HEK293 (cell line): ENCODE measurements at regions not wholly inside any gene's neighbourhood (a gene's known extent, or its start where the extent isn't known, plus 50 kb on each side); places are given as distances from the start of the nearest gene placed in this dataset.

Experiments
- CTCF ChIA-PET: fragments of 350-600 bp; formaldehyde crosslinking; extraction: SDS; loops from one replicate; lab custom pipeline; 2021; ENCODE audit warnings: antibody characterized with exemption; lab: Yijun Ruan, JAX
- POLR2A ChIA-PET: fragments of 300-600 bp; formaldehyde crosslinking; extraction: SDS; loops from one replicate; lab custom pipeline; 2020; ENCODE audit warnings: antibody characterized with exemption, inconsistent platforms; lab: Yijun Ruan, JAX
- H3K27ac ChIP-seq: fragments of 200-500 bp; sonication (Bioruptor generic); 2 replicates; pipeline ENCODE4 v1.5.1; 2014; ENCODE audit warnings: low read depth, low read length, control low read depth, inconsistent platforms; ENCODE audit errors: extremely low read depth
- H3K36me3 ChIP-seq, 2 experiments: fragments of 200-500 bp in 1 of 2; sonication (Bioruptor generic) in 1 of 2; 1 replicate in 1 of 2; 2 replicates in 1 of 2; pipeline ENCODE4 v1.5.1; 2014 to 2017; ENCODE audit warnings: inconsistent platforms in 2 of 2, low read length in 2 of 2; ENCODE audit not compliant: control insufficient read depth in 2 of 2, insufficient read depth in 1 of 2
- H3K4me1 ChIP-seq: fragments of 200-500 bp; sonication (Bioruptor generic); 2 replicates; pipeline ENCODE4 v1.5.1; 2014; ENCODE audit warnings: mild to moderate bottlenecking, low read length, inconsistent platforms; ENCODE audit not compliant: control insufficient read depth, insufficient read depth
- H3K4me3 ChIP-seq: 2 replicates; pipeline ENCODE4 v1.5.1; 2011; ENCODE audit warnings: low read depth, mild to moderate bottlenecking, control low read depth, low read length, moderate library complexity
- H3K9me3 ChIP-seq: fragments of 200-500 bp; sonication (Bioruptor generic); 2 replicates; pipeline ENCODE4 v1.5.1; 2014; ENCODE audit warnings: low read depth, low read length, inconsistent platforms; ENCODE audit not compliant: control insufficient read depth, insufficient read depth
- HOXC10 ChIP-seq: sonication (generic); formaldehyde crosslinking; IDR thresholded peaks from 2 replicates; pipeline ENCODE4 v1.8.1; 2023; ENCODE audit warnings: mild to moderate bottlenecking, missing genetic modification reagents
- KLF7 ChIP-seq: fragments of 450-650 bp; formaldehyde crosslinking; IDR thresholded peaks from 2 replicates; pipeline ENCODE4 v1.5.1; 2016; ENCODE audit warnings: missing biosample characterization, missing genetic modification characterization, borderline replicate concordance
- PRDM1 ChIP-seq: fragments of 450-650 bp; formaldehyde crosslinking; IDR thresholded peaks from 2 replicates; pipeline ENCODE4; 2016; ENCODE audit warnings: missing biosample characterization, missing genetic modification characterization
- SCRT1 ChIP-seq: fragments of 450-650 bp; formaldehyde crosslinking; IDR thresholded peaks from 2 replicates; pipeline ENCODE4 v1.5.1; 2016; ENCODE audit warnings: missing biosample characterization, missing genetic modification characterization, borderline replicate concordance
- TRIM28 ChIP-seq: IDR thresholded peaks from 2 replicates; pipeline ENCODE4 v1.6.1; 2011; ENCODE audit warnings: low read length, control low read depth, borderline replicate concordance
- ZBTB7A ChIP-seq: fragments of 450-650 bp; formaldehyde crosslinking; IDR thresholded peaks from 2 replicates; pipeline ENCODE4 v1.5.1; 2016; ENCODE audit warnings: low read depth, missing biosample characterization, missing genetic modification characterization
- ZFP41 ChIP-seq: fragments of 450-650 bp; formaldehyde crosslinking; IDR thresholded peaks from 2 replicates; pipeline ENCODE4 v1.5.1; 2016; ENCODE audit warnings: missing biosample characterization, missing genetic modification characterization, borderline replicate concordance
- ZNF133 ChIP-seq: fragments of 450-650 bp; formaldehyde crosslinking; IDR thresholded peaks from 2 replicates; pipeline ENCODE4 v1.5.1; 2016; ENCODE audit warnings: missing biosample characterization, missing genetic modification characterization
- ZNF266 ChIP-seq: fragments of 450-650 bp; formaldehyde crosslinking; IDR thresholded peaks from 2 replicates; pipeline ENCODE4 v1.5.1; 2016; ENCODE audit warnings: missing biosample characterization, missing genetic modification characterization, low read depth
- ZNF274 ChIP-seq, 2 experiments: fragments of 200-500 bp in 1 of 2; fragments of 450-650 bp in 1 of 2; sonication (Bioruptor generic) in 1 of 2; formaldehyde crosslinking in 1 of 2; IDR thresholded peaks; 2 replicates each; pipeline versions ENCODE4 v1.5.1 to v1.6.1; 2014 to 2016; ENCODE audit warnings: borderline replicate concordance in 1 of 2, inconsistent platforms in 1 of 2, low read length in 1 of 2, missing biosample characterization in 1 of 2, missing genetic modification characterization in 1 of 2
- ZNF302 ChIP-seq: fragments of 450-650 bp; formaldehyde crosslinking; IDR thresholded peaks from 2 replicates; pipeline ENCODE4 v1.5.1; 2016; ENCODE audit warnings: missing biosample characterization, missing genetic modification characterization, low read depth
- ZNF335 ChIP-seq: fragments of 450-650 bp; formaldehyde crosslinking; conservative IDR thresholded peaks from 2 replicates; pipeline ENCODE4 v1.5.1; 2016; ENCODE audit warnings: missing biosample characterization, missing genetic modification characterization
- ZNF391 ChIP-seq: fragments of 450-650 bp; formaldehyde crosslinking; IDR thresholded peaks from 2 replicates; pipeline ENCODE4 v1.5.1; 2016; ENCODE audit warnings: low read depth, missing biosample characterization, missing genetic modification characterization, borderline replicate concordance
- ZNF404 ChIP-seq: fragments of 450-650 bp; formaldehyde crosslinking; IDR thresholded peaks from 2 replicates; pipeline ENCODE4 v1.5.1; 2017; ENCODE audit warnings: missing biosample characterization, missing genetic modification characterization
- ZNF426 ChIP-seq: fragments of 450-650 bp; formaldehyde crosslinking; IDR thresholded peaks from 2 replicates; pipeline ENCODE4 v1.5.1; 2017; ENCODE audit warnings: missing biosample characterization, missing genetic modification characterization, mild to moderate bottlenecking, inconsistent platforms, moderate library complexity
- ZNF48 ChIP-seq: fragments of 450-650 bp; formaldehyde crosslinking; IDR thresholded peaks from 2 replicates; pipeline ENCODE4 v1.5.1; 2016; ENCODE audit warnings: missing biosample characterization, missing genetic modification characterization
- ZNF544 ChIP-seq: fragments of 450-650 bp; formaldehyde crosslinking; IDR thresholded peaks from 2 replicates; pipeline ENCODE4 v1.5.0; 2017; ENCODE audit warnings: missing biosample characterization, missing genetic modification characterization
- ZNF585B ChIP-seq: fragments of 450-650 bp; formaldehyde crosslinking; IDR thresholded peaks from 2 replicates; pipeline ENCODE4 v1.5.1; 2016; ENCODE audit warnings: missing biosample characterization, missing genetic modification characterization
- ZNF600 ChIP-seq: fragments of 450-650 bp; formaldehyde crosslinking; IDR thresholded peaks from 2 replicates; pipeline ENCODE4 v1.5.1; 2016; ENCODE audit warnings: missing biosample characterization, missing genetic modification characterization
- ZNF660 ChIP-seq: fragments of 450-650 bp; IDR thresholded peaks from 2 replicates; pipeline ENCODE4 v1.5.1; 2018; ENCODE audit warnings: missing biosample characterization, mild to moderate bottlenecking, missing genetic modification characterization
- ZNF701 ChIP-seq: fragments of 450-650 bp; formaldehyde crosslinking; IDR thresholded peaks from 2 replicates; pipeline ENCODE4 v1.5.1; 2016; ENCODE audit warnings: missing biosample characterization, missing genetic modification characterization
- ZNF777 ChIP-seq: fragments of 450-650 bp; formaldehyde crosslinking; IDR thresholded peaks from 2 replicates; pipeline ENCODE4 v1.5.1; 2017; ENCODE audit warnings: missing biosample characterization, missing genetic modification characterization, borderline replicate concordance
- ZNF791 ChIP-seq: fragments of 450-650 bp; formaldehyde crosslinking; IDR thresholded peaks from 2 replicates; pipeline ENCODE4 v1.5.1; 2016; ENCODE audit warnings: missing biosample characterization, missing genetic modification characterization
- ZSCAN16 ChIP-seq: fragments of 450-650 bp; formaldehyde crosslinking; IDR thresholded peaks from 2 replicates; pipeline ENCODE4 v1.5.1; 2016; ENCODE audit warnings: missing biosample characterization, missing genetic modification characterization
- ZXDB ChIP-seq: fragments of 450-650 bp; formaldehyde crosslinking; IDR thresholded peaks from 2 replicates; pipeline ENCODE4 v1.5.1; 2016; ENCODE audit warnings: missing biosample characterization, missing genetic modification characterization
- TF ChIP-seq, protein P1 (sequence below): fragments of 450-650 bp; formaldehyde crosslinking; IDR thresholded peaks from 2 replicates; pipeline ENCODE4 v1.5.1; 2016; ENCODE audit warnings: missing biosample characterization, missing genetic modification characterization
- TF ChIP-seq, protein P2 (sequence below): fragments of 450-650 bp; formaldehyde crosslinking; IDR thresholded peaks from 2 replicates; pipeline ENCODE4 v1.5.1; 2016; ENCODE audit warnings: missing biosample characterization, missing genetic modification characterization
- TF ChIP-seq, protein P3 (sequence below): fragments of 450-650 bp; formaldehyde crosslinking; IDR thresholded peaks from 2 replicates; pipeline ENCODE4 v1.5.1; 2017; ENCODE audit warnings: missing biosample characterization, missing genetic modification characterization

DNA sequence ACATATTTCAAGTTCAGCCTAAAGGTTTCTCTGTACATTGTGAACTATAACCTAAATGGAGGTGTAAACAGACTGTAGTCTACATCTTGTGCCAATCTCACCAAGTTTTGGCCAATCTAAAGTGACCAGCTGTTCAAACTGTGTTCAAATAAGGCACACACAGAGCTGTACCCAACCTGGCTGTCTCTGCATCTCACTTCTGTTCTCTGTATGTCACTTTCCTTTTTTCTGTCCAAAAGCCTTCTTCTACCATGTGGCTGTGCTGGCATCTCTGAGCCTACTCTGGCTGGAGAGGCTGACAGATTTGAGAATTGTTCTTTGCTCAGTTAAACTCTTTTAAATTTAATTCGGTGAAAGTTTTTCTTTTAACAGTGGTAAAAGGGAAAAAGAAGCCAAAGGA is 817.9 kb downstream of the SOCS6 start (continued):
- TF ChIP-seq ZNF701 (no peak), ZSCAN16 (tag by site-specific recombination) (no peak)
- TF ChIP-seq, all 188 proteins: peak for 0

DNA sequence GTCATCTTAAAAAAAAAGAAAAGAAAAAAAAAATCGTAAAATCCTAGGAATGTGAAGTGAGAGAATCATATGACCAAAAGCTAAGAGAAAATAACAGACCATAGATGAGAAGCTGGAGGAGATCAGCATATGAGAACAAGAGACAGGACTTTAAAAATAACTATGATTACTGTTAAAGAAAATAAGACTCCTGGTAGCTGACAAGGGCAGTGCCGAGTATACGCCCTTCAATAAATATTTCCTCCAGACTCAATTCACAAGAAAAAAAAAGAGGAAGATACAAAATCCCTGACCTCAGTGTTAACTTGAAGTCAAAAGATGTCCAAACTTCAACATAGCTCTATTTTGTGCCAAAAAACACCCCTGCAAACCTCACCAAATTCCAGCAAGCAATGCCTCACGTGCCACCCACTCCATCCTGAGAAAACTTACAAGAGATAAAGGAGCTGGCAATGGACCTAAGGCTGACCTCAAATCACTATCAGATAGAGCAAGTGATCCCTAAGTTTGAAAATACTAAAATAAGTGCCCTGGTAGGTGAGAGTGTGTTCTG is 817.2 kb downstream of the SOCS6 start:
- H3K27ac ChIP-seq: no peak overlapping the region
- POLR2A ChIA-PET: interaction anchor here (0.6 kb wide), 1 partner anchor 32 kb away, joined by 3 read pairs; no protein-coding TSS in a partner anchor

DNA sequence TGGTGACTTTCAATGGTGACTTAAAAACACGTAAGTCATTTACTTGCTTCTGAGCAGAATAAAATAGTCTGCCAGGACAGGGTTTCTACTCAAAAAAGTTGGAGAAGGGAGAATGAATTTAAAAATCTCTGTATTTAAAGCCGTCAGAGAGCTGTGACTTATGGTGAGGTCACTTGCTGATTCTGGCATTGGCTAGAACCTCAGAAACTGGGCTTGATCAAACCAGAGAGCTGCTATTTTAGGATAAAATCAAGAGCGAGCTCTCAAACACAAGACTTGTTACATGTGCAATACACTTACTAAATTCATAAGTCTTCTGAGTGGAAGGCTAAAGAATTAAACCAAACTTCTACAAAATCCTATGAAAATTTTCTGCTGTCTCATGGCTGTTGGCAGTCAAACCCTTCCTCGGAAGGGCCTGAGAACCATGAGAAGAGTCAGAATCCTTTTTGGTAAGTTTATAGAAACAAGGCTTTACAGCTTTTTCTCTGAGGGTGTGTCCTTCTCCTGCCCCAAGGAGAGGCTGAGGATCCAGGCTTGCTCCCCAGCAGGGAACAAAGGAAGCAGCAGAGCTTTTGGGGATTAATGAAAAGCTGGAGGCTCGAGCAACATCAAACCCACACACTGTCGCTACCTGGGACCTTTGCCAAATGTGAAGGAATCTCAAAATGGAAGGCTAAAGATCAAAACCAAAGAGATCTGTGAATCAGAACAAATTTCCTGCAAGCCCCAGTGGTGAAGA is 816.4 kb downstream of the SOCS6 start:
- no peak overlapping the region for H3K27ac ChIP-seq
- no peak overlapping the region for H3K4me3 ChIP-seq
- no peaks in the 10 kb centered on the region for H3K4me1 ChIP-seq
- H3K9me3 ChIP-seq: no peaks in the 10 kb centered on the region
- H3K36me3 ChIP-seq: no peaks in the 10 kb centered on the region
- POLR2A ChIA-PET: interaction anchor here (0.6 kb wide), 1 partner anchor 31 kb away, joined by 3 read pairs; no protein-coding TSS in a partner anchor
- no peak for TF ChIP-seq ZNF391
- TF ChIP-seq PRDM1 (tag by site-specific recombination): no peak
- TF ChIP-seq ZNF791 (tag by site-specific recombination): no peak
- no peak for TF ChIP-seq ZNF426 (tag by site-specific recombination)
- no peak for TF ChIP-seq ZNF660 (tag by site-specific recombination)
- no peak for TF ChIP-seq ZNF302
- TF ChIP-seq ZXDB (tag by site-specific recombination): no peak
- TF ChIP-seq KLF7: no peak
- TF ChIP-seq ZNF585B (tag by site-specific recombination): no peak
- no peak for TF ChIP-seq ZNF133 (tag by site-specific recombination)
- CTCF ChIA-PET: no interaction called here

More for the DNA sequence above, 817.2 kb downstream of the SOCS6 start:
- Histone ChIP-seq H3K4me3 (no peak overlapping the region), H3K36me3 (no peaks in the 10 kb centered on the region), H3K9me3 (no peaks in the 10 kb centered on the region), H3K4me1 (no peaks in the 10 kb centered on the region)
- TF ChIP-seq ZNF266 (tag by site-specific recombination) (no peak), ZNF48 (tag by site-specific recombination) (no peak), ZNF660 (tag by site-specific recombination) (no peak), ZNF274 (IDR thresholded peaks at IDR 0.05; ENCODE audit: low read length) (no peak), ZNF274 (tag by site-specific recombination; IDR thresholded peaks at IDR 0.05; ENCODE audit: borderline replicate concordance) (no peak), TRIM28 (no peak), ZNF701 (no peak), HOXC10 (CRISPR knock-in tag) (no peak), ZNF777 (no peak), ZBTB7A (tag by site-specific recombination) (no peak), ZNF600 (tag by site-specific recombination) (no peak), SCRT1 (tag by site-specific recombination) (no peak), ZNF544 (no peak), ZNF335 (tag by site-specific recombination) (no peak), ZXDB (tag by site-specific recombination) (no peak), ZFP41 (tag by site-specific recombination) (no peak), ZNF404 (tag by site-specific recombination) (no peak)
- TF ChIP-seq, protein P1, sequence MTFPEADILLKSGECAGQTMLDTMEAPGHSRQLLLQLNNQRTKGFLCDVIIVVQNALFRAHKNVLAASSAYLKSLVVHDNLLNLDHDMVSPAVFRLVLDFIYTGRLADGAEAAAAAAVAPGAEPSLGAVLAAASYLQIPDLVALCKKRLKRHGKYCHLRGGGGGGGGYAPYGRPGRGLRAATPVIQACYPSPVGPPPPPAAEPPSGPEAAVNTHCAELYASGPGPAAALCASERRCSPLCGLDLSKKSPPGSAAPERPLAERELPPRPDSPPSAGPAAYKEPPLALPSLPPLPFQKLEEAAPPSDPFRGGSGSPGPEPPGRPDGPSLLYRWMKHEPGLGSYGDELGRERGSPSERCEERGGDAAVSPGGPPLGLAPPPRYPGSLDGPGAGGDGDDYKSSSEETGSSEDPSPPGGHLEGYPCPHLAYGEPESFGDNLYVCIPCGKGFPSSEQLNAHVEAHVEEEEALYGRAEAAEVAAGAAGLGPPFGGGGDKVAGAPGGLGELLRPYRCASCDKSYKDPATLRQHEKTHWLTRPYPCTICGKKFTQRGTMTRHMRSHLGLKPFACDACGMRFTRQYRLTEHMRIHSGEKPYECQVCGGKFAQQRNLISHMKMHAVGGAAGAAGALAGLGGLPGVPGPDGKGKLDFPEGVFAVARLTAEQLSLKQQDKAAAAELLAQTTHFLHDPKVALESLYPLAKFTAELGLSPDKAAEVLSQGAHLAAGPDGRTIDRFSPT (tag by site-specific recombination): no peak
- TF ChIP-seq, protein P2, sequence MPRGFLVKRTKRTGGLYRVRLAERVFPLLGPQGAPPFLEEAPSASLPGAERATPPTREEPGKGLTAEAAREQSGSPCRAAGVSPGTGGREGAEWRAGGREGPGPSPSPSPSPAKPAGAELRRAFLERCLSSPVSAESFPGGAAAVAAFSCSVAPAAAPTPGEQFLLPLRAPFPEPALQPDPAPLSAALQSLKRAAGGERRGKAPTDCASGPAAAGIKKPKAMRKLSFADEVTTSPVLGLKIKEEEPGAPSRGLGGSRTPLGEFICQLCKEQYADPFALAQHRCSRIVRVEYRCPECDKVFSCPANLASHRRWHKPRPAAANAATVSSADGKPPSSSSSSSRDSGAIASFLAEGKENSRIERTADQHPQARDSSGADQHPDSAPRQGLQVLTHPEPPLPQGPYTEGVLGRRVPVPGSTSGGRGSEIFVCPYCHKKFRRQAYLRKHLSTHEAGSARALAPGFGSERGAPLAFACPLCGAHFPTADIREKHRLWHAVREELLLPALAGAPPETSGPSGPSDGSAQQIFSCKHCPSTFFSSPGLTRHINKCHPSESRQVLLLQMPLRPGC (tag by site-specific recombination): no peak
- TF ChIP-seq, protein P3, sequence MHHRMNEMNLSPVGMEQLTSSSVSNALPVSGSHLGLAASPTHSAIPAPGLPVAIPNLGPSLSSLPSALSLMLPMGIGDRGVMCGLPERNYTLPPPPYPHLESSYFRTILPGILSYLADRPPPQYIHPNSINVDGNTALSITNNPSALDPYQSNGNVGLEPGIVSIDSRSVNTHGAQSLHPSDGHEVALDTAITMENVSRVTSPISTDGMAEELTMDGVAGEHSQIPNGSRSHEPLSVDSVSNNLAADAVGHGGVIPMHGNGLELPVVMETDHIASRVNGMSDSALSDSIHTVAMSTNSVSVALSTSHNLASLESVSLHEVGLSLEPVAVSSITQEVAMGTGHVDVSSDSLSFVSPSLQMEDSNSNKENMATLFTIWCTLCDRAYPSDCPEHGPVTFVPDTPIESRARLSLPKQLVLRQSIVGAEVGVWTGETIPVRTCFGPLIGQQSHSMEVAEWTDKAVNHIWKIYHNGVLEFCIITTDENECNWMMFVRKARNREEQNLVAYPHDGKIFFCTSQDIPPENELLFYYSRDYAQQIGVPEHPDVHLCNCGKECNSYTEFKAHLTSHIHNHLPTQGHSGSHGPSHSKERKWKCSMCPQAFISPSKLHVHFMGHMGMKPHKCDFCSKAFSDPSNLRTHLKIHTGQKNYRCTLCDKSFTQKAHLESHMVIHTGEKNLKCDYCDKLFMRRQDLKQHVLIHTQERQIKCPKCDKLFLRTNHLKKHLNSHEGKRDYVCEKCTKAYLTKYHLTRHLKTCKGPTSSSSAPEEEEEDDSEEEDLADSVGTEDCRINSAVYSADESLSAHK (tag by site-specific recombination): no peak
- CTCF ChIA-PET: interaction anchor here (0.6 kb wide), 1 partner anchor 570 kb away, joined by 3 read pairs; no protein-coding TSS in a partner anchor
